ENCODE measurements at regions not wholly inside any gene's neighbourhood (a gene's known extent, or its start where the extent isn't known, plus 50 kb on each side); places are given as distances from the start of the nearest gene placed in this dataset.

- no TSS peak for BruUV-seq (replicated peaks)
Measured at GRCh38 chr3:182234881-182235280, 523.2 kb downstream of the SOX2 start.

More at GRCh38 chr3:182234881-182235280, 523.2 kb downstream of the SOX2 start:
- Histone ChIP-seq H2AK9ac (replicated peaks; ENCODE audit: low read depth, low read length, poor library complexity) (no peak overlapping the region), H4K5ac (ENCODE audit: low read depth, low read length) (no peak overlapping the region), H3K4me1 (ENCODE audit: control insufficient read depth, insufficient read depth, low read length) (no peaks in the 10 kb centered on the region), H3K23ac (ENCODE audit: low read depth, low read length) (no peak overlapping the region), H3K18ac (ENCODE audit: low read depth, low read length) (no peak overlapping the region), H2BK120ac (ENCODE audit: low read depth, low read length) (no peak overlapping the region), H3K56ac (ENCODE audit: extremely low read depth, insufficient read depth, low read length) (no peak overlapping the region), H4K20me1 (ENCODE audit: insufficient read depth, low read length) (no peaks in the 10 kb centered on the region), H2BK20ac (ENCODE audit: low read depth, low read length) (no peak overlapping the region), H3K9me3 (ENCODE audit: control insufficient read depth, insufficient read depth, low read length) (peaks cover 11% of the 10 kb centered on the region), H4K8ac (ENCODE audit: low read depth in 2 of 2, low read length in 2 of 2) (no peak overlapping the region), H3K9me1 (ENCODE audit: insufficient read depth, low read length) (no peaks in the 10 kb centered on the region), H2AFZ (replicated peaks; ENCODE audit: low read length, poor library complexity) (no peak overlapping the region), H3K27ac (ENCODE audit: insufficient read depth, low read length) (no peak overlapping the region), H3K4me2 (ENCODE audit: low read depth, low read length) (no peak overlapping the region), H4K91ac (ENCODE audit: insufficient read depth, low read depth, low read length) (no peak overlapping the region), H3K4ac (ENCODE audit: low read depth, low read length) (no peak overlapping the region), H2BK5ac (ENCODE audit: low read depth, low read length, poor library complexity, severe bottlenecking) (no peak overlapping the region), H3K14ac (replicated peaks; ENCODE audit: low read depth, low read length) (no peak overlapping the region), H3K4me3 (ENCODE audit: insufficient read depth, low read depth, low read length) (no peak overlapping the region), H3K9ac (ENCODE audit: low read depth, low read length) (no peak overlapping the region), H2AK5ac (ENCODE audit: low read depth, low read length) (no peak overlapping the region), H3K27me3 (ENCODE audit: control insufficient read depth, insufficient read depth, low read length) (no peaks in the 10 kb centered on the region), H3K79me1 (ENCODE audit: low read depth in 1 of 2, low read length in 2 of 2) (no peaks in the 10 kb centered on the region), H2BK15ac (ENCODE audit: low read depth, low read length) (no peak overlapping the region), H3K36me3 (ENCODE audit: control insufficient read depth, insufficient read depth, low read length) (no peaks in the 10 kb centered on the region)
- intact Hi-C loops (cut with micrococcal nuclease) (no loop called here), dilution Hi-C loops (cut with HindIII; ENCODE audit: low sequenced_read_pairs, unreplicated experiment) (no loop called here), in situ Hi-C loops (cut with MboI; ENCODE audit: low sequenced_read_pairs) (no loop called here)
- ATAC-seq (ENCODE audit: low read depth), result no peak
- TF ChIP-seq RAD21 (IDR thresholded peaks at IDR 0.05; ENCODE audit: low read length) (no peak), MAFK (IDR thresholded peaks at IDR 0.05; ENCODE audit: low read depth, low read length) (no peak), RFX5 (IDR thresholded peaks at IDR 0.05; ENCODE audit: low read depth, low read length) (no peak), RCOR1 (IDR thresholded peaks at IDR 0.05; ENCODE audit: insufficient replicate concordance, low read length) (no peak), BHLHE40 (IDR thresholded peaks at IDR 0.05; ENCODE audit: low read depth, low read length) (no peak), CEBPB (IDR thresholded peaks at IDR 0.05; ENCODE audit: low read depth, low read length) (no peak), ELK1 (IDR thresholded peaks at IDR 0.05; ENCODE audit: borderline replicate concordance, low read depth, low read length) (no peak), NFE2L2 (IDR thresholded peaks at IDR 0.05; ENCODE audit: low read depth, low read length) (no peak)
- no peak for DNase-seq
- POLR2A ChIA-PET (ENCODE audit: unreplicated experiment), result no interaction called here
- no CpG with 5 or more reads among the region's 2 CpGs for WGBS, 2 experiments (ENCODE audit: extremely low coverage in 2 of 2, insufficient read length in 1 of 2)
- CTCF ChIA-PET, result no interaction called here
